ENCODE measurements at regions not wholly inside any gene's neighbourhood (a gene's known extent, or its start where the extent isn't known, plus 50 kb on each side); places are given as distances from the start of the nearest gene placed in this dataset.

DNA sequence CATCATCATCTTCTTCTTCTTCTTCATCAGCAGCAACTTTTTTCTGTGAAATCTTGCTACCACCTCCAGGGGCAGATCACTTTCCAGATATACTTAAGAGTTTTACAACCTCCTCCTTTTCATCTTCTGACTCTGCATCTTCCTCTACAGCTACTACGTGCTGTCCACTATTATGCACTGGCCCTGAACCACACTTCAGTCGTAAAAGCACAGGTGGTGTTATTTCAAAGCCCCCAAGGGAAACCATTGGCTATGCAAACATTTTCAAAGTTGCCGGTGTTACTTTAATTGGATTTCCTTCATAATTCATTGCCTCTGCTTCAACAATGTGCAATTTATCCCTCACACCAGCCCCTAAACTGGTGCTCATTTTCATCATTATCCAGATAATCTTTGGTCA, 75.0 kb downstream of the POLR1D start:
- TF ChIP-seq CTCF (IDR thresholded peaks at IDR 0.05; ENCODE audit: low read depth, low read length, missing input control) (no peak), GABPA (IDR thresholded peaks at IDR 0.05 in 1 of 2, conservative IDR thresholded peaks at IDR 0.05 in 1 of 2) (no peak), RXRA (IDR thresholded peaks at IDR 0.05) (no peak), YY1 (IDR thresholded peaks at IDR 0.05) (no peak), FOXA2 (IDR thresholded peaks at IDR 0.05) (no peak), RAD21 (IDR thresholded peaks at IDR 0.05) (no peak), FOXA1 (IDR thresholded peaks at IDR 0.05) (no peak), TAF1 (conservative IDR thresholded peaks at IDR 0.05) (no peak), EGR1 (IDR thresholded peaks at IDR 0.05; ENCODE audit: low read depth in 2 of 2) (no peak), REST (IDR thresholded peaks at IDR 0.05) (no peak), ATF3 (IDR thresholded peaks at IDR 0.05) (no peak), HNF4A (conservative IDR thresholded peaks at IDR 0.05) (no peak), ZBTB33 (IDR thresholded peaks at IDR 0.05) (no peak), NR2F2 (IDR thresholded peaks at IDR 0.05) (no peak), HNF4G (IDR thresholded peaks at IDR 0.05) (no peak), JUND (IDR thresholded peaks at IDR 0.05) (no peak), SP1 (IDR thresholded peaks at IDR 0.05) (no peak)
- TF ChIP-seq, protein P1, sequence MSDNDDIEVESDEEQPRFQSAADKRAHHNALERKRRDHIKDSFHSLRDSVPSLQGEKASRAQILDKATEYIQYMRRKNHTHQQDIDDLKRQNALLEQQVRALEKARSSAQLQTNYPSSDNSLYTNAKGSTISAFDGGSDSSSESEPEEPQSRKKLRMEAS (IDR thresholded peaks at IDR 0.05): no peak
- Histone ChIP-seq H3K9me3 (ENCODE audit: control insufficient read depth in 4 of 4, low read length in 3 of 4) (no peaks in the 10 kb centered on the region), H3K9ac (ENCODE audit: low read depth in 1 of 2, low read length in 2 of 2) (no peak overlapping the region), H3K4me3 (ENCODE audit: low read depth in 1 of 3, low read length in 3 of 3) (no peak overlapping the region), H3K27me3 (ENCODE audit: control insufficient read depth in 4 of 4, insufficient read depth in 4 of 4, low read length in 3 of 4) (peaks cover 0 to 4% (median 0%) of the 10 kb centered on the region in 4 donors), H3K4me1 (ENCODE audit: control insufficient read depth in 4 of 4, insufficient read depth in 4 of 4, low read length in 3 of 4) (no peaks in the 10 kb centered on the region), H3K27ac (ENCODE audit: low read depth in 1 of 2, low read length in 2 of 2) (no peak overlapping the region), H3K36me3 (ENCODE audit: control insufficient read depth in 4 of 4, insufficient read depth in 3 of 4, low read depth in 1 of 4, low read length in 3 of 4) (no peaks in the 10 kb centered on the region)
- no peak for DNase-seq (ENCODE audit: low spot score)
- WGBS: 50% methylated on average over 3 of the region's 3 CpGs
